ENCODE measurements at regions not wholly inside any gene's neighbourhood (a gene's known extent, or its start where the extent isn't known, plus 50 kb on each side); places are given as distances from the start of the nearest gene placed in this dataset.

GRCh38 chr7:128171-129080 lies 63.9 kb upstream of the FAM20C start:
- TF ChIP-seq CTCF (IDR thresholded peaks at IDR 0.05), result no peak
- TF ChIP-seq PRDM15 (CRISPR knock-in tag; IDR thresholded peaks at IDR 0.05), result no peak
- TF ChIP-seq ATF3 (CRISPR knock-in tag; conservative IDR thresholded peaks at IDR 0.05), result no peak
- TF ChIP-seq PREB (CRISPR knock-in tag; IDR thresholded peaks at IDR 0.05; ENCODE audit: borderline replicate concordance), result no peak
- TF ChIP-seq STAT6 (CRISPR knock-in tag; conservative IDR thresholded peaks at IDR 0.05; ENCODE audit: low read depth), result no peak
- no peak for TF ChIP-seq NR2C2 (CRISPR knock-in tag; IDR thresholded peaks at IDR 0.05)
- TF ChIP-seq KAT7 (CRISPR knock-in tag; IDR thresholded peaks at IDR 0.05; ENCODE audit: borderline replicate concordance), result no peak
- TF ChIP-seq MXD4 (CRISPR knock-in tag; IDR thresholded peaks at IDR 0.05; ENCODE audit: borderline replicate concordance), result no peak
- TF ChIP-seq JUN (CRISPR knock-in tag; IDR thresholded peaks at IDR 0.05), result no peak
- TF ChIP-seq E2F5 (CRISPR knock-in tag; IDR thresholded peaks at IDR 0.05), result no peak
- no peak for TF ChIP-seq USF2 (CRISPR knock-in tag; IDR thresholded peaks at IDR 0.05)
- no peak for TF ChIP-seq GABPB1 (CRISPR knock-in tag; IDR thresholded peaks at IDR 0.05)
- no peak for TF ChIP-seq SMAD4 (CRISPR knock-in tag; IDR thresholded peaks at IDR 0.05)
